SK-N-SH (cell line): ENCODE measurements at regions not wholly inside any gene's neighbourhood (a gene's known extent, or its start where the extent isn't known, plus 50 kb on each side); places are given as distances from the start of the nearest gene placed in this dataset.

Experiments used
- CTCF ChIA-PET: fragments of 300-600, 350-600 bp; formaldehyde crosslinking; extraction: SDS; loops from one replicate; lab custom pipeline; 2021; lab: Yijun Ruan, JAX
- POLR2A ChIA-PET: fragments of 350-600 bp; sonication (Branson Sonifier 250); formaldehyde crosslinking; extraction: SDS; loops from one replicate; lab custom pipeline; 2020; ENCODE audit warnings: antibody characterized with exemption, inconsistent platforms; lab: Yijun Ruan, JAX
- DNase-seq: peaks from one replicate; pipeline ENCODE4 v3.0.0; 2012
- H2AFZ ChIP-seq: fragments of 200-600 bp; sonication (generic); 2 replicates; pipeline ENCODE4 v1.8.1; 2016; ENCODE audit warnings: antibody characterized with exemption, mild to moderate bottlenecking, low read depth
- H3F3A ChIP-seq: fragments of 200-600 bp; sonication (generic); replicated peaks from 2 replicates; pipeline ENCODE3; 2016; ENCODE audit warnings: antibody characterized with exemption, mild to moderate bottlenecking; ENCODE audit not compliant: insufficient read depth
- H3K27ac ChIP-seq, 2 experiments: fragments of 200-500 bp in 1 of 2; fragments of 200-600 bp in 1 of 2; sonication (Bioruptor generic) in 1 of 2; sonication (generic), shearing (Covaris generic) in 1 of 2; 2 replicates each; pipeline versions ENCODE4 v1.5.1 to v1.6.1; 2014 to 2016; ENCODE audit warnings: low read depth in 2 of 2, inconsistent platforms in 1 of 2, low read length in 1 of 2, mild to moderate bottlenecking in 1 of 2, mixed read lengths in 1 of 2
- H3K27me3 ChIP-seq: fragments of 200-600 bp; sonication (generic), shearing (Covaris generic); 2 replicates; pipeline ENCODE4 v1.6.1; 2016; ENCODE audit warnings: mixed run types; ENCODE audit not compliant: insufficient read depth
- H3K36me3 ChIP-seq, 2 experiments: fragments of 200-500 bp in 1 of 2; fragments of 200-600 bp in 1 of 2; sonication (Bioruptor generic) in 1 of 2; sonication (generic) in 1 of 2; replicated peaks in 1 of 2; 2 replicates each; pipeline versions ENCODE3 to v1.5.1; 2014 to 2016; ENCODE audit warnings: low read length in 1 of 2, mild to moderate bottlenecking in 1 of 2; ENCODE audit not compliant: insufficient read depth in 2 of 2, control insufficient read depth in 1 of 2
- H3K4me1 ChIP-seq, 2 experiments: fragments of 200-500 bp in 1 of 2; fragments of 200-600 bp in 1 of 2; sonication (Bioruptor generic) in 1 of 2; sonication (generic), shearing (Covaris generic) in 1 of 2; 2 replicates each; pipeline versions ENCODE4 v1.5.1 to v1.6.1; 2014 to 2016; ENCODE audit warnings: low read depth in 1 of 2, low read length in 1 of 2, mixed run types in 1 of 2; ENCODE audit not compliant: insufficient read depth in 2 of 2, control insufficient read depth in 1 of 2
- H3K4me2 ChIP-seq: fragments of 200-600 bp; sonication (generic), shearing (Covaris generic); 2 replicates; pipeline ENCODE4 v1.6.1; 2017; ENCODE audit warnings: mixed run types
- H3K4me3 ChIP-seq, 2 experiments: fragments of 200-500 bp in 1 of 2; fragments of 200-600 bp in 1 of 2; sonication (Bioruptor generic) in 1 of 2; sonication (generic), shearing (Covaris generic) in 1 of 2; 2 replicates each; pipeline versions ENCODE4 v1.5.1 to v1.8.1; 2014 to 2016; ENCODE audit warnings: low read depth in 2 of 2, inconsistent platforms in 1 of 2, low read length in 1 of 2, mild to moderate bottlenecking in 1 of 2, mixed read lengths in 1 of 2, moderate library complexity in 1 of 2
- H3K79me2 ChIP-seq: fragments of 200-600 bp; sonication (generic); 2 replicates; pipeline ENCODE4 v1.8.1; 2017; ENCODE audit warnings: mild to moderate bottlenecking; ENCODE audit not compliant: insufficient read depth
- H3K9ac ChIP-seq: fragments of 200-600 bp; sonication (generic); 2 replicates; pipeline ENCODE4 v1.6.1; 2017; ENCODE audit warnings: mixed run types
- H3K9me2 ChIP-seq: fragments of 200-600 bp; sonication (generic); 2 replicates; pipeline ENCODE4 v1.6.1; 2017; ENCODE audit warnings: mixed run types
- H3K9me3 ChIP-seq: fragments of 200-600 bp; sonication (generic); 2 replicates; pipeline ENCODE4 v1.6.1; 2017; ENCODE audit warnings: mixed run types, mild to moderate bottlenecking, moderate library complexity
- H4K20me1 ChIP-seq: fragments of 200-600 bp; sonication (generic); 2 replicates; pipeline ENCODE4 v1.6.1; 2017; ENCODE audit warnings: mild to moderate bottlenecking, mixed run types; ENCODE audit not compliant: insufficient read depth
- CHD2 ChIP-seq: fragments of 150-350 bp; IDR thresholded peaks from 2 replicates; pipeline ENCODE4 v1.6.1; 2018; ENCODE audit warnings: low read length; ENCODE audit not compliant: partially characterized antibody
- FOSL2 ChIP-seq: IDR thresholded peaks from 2 replicates; pipeline ENCODE4 v1.4.0; 2012; ENCODE audit warnings: low read depth, mild to moderate bottlenecking, moderate library complexity, borderline replicate concordance
- FOXM1 ChIP-seq: IDR thresholded peaks from 2 replicates; pipeline ENCODE4 v1.4.0; 2012; ENCODE audit warnings: low read depth, mild to moderate bottlenecking
- GATA2 ChIP-seq: sonication (generic); formaldehyde crosslinking; IDR thresholded peaks from 2 replicates; pipeline ENCODE4 v1.5.0; 2020; ENCODE audit warnings: mild to moderate bottlenecking, missing genetic modification reagents
- MXI1 ChIP-seq: IDR thresholded peaks from 2 replicates; pipeline ENCODE4 v1.6.1; 2012; ENCODE audit warnings: mild to moderate bottlenecking, low read depth, low read length, improper control_type of control experiment
- NRF1 ChIP-seq: IDR thresholded peaks from 2 replicates; pipeline ENCODE4 v1.6.1; 2012; ENCODE audit warnings: low read depth, mild to moderate bottlenecking, low read length
- RAD21 ChIP-seq: IDR thresholded peaks from 2 replicates; pipeline ENCODE4 v1.6.1; 2012; ENCODE audit warnings: mild to moderate bottlenecking, low read length
- RFX5 ChIP-seq: IDR thresholded peaks from 2 replicates; pipeline ENCODE4 v1.6.1; 2012; ENCODE audit warnings: mild to moderate bottlenecking, improper control_type of control experiment, low read length
- RXRA ChIP-seq: IDR thresholded peaks from 2 replicates; pipeline ENCODE4 v1.4.0; 2012; ENCODE audit warnings: low read depth, mild to moderate bottlenecking, borderline replicate concordance
- TAF1 ChIP-seq: IDR thresholded peaks from 2 replicates; pipeline ENCODE4 v1.6.1; 2012; ENCODE audit warnings: low read depth, mild to moderate bottlenecking, low read length, moderate library complexity, borderline replicate concordance
- TCF12 ChIP-seq: IDR thresholded peaks from 2 replicates; pipeline ENCODE4 v1.4.0; 2012
- TEAD4 ChIP-seq: IDR thresholded peaks from 2 replicates; pipeline ENCODE4 v1.4.0; 2012; ENCODE audit warnings: mild to moderate bottlenecking, borderline replicate concordance; ENCODE audit not compliant: insufficient read depth
- WGBS: methylation state at CpG from one replicate; pipeline ENCODE4 v1.1.6; 2017; ENCODE audit warnings: low lambda C conversion rate; 5-methylcytosine and 5-hydroxymethylcytosine counted together
- TF ChIP-seq, protein P1 (sequence below): fragments of 150-350 bp; IDR thresholded peaks from 2 replicates; pipeline ENCODE4 v1.6.1; 2016; ENCODE audit warnings: mild to moderate bottlenecking, low read depth, low read length
- TF ChIP-seq, protein P2 (sequence below): IDR thresholded peaks from 2 replicates; pipeline ENCODE4 v1.4.0; 2012; ENCODE audit warnings: low read depth
- TF ChIP-seq, protein P3 (sequence below): IDR thresholded peaks from 2 replicates; pipeline ENCODE4; 2012
- TF ChIP-seq, protein P4 (sequence below): IDR thresholded peaks from 2 replicates; pipeline ENCODE4 v1.6.1; 2012; ENCODE audit warnings: mild to moderate bottlenecking, low read depth, low read length, moderate library complexity

- TF ChIP-seq, protein P1, sequence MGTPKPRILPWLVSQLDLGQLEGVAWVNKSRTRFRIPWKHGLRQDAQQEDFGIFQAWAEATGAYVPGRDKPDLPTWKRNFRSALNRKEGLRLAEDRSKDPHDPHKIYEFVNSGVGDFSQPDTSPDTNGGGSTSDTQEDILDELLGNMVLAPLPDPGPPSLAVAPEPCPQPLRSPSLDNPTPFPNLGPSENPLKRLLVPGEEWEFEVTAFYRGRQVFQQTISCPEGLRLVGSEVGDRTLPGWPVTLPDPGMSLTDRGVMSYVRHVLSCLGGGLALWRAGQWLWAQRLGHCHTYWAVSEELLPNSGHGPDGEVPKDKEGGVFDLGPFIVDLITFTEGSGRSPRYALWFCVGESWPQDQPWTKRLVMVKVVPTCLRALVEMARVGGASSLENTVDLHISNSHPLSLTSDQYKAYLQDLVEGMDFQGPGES: no peak
- TF ChIP-seq TCF12: no peak
- TF ChIP-seq, protein P2, sequence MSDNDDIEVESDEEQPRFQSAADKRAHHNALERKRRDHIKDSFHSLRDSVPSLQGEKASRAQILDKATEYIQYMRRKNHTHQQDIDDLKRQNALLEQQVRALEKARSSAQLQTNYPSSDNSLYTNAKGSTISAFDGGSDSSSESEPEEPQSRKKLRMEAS: no peak
- TF ChIP-seq RAD21: no peak
- TF ChIP-seq CHD2: no peak
- no peak for TF ChIP-seq RFX5
- TF ChIP-seq, protein P3, sequence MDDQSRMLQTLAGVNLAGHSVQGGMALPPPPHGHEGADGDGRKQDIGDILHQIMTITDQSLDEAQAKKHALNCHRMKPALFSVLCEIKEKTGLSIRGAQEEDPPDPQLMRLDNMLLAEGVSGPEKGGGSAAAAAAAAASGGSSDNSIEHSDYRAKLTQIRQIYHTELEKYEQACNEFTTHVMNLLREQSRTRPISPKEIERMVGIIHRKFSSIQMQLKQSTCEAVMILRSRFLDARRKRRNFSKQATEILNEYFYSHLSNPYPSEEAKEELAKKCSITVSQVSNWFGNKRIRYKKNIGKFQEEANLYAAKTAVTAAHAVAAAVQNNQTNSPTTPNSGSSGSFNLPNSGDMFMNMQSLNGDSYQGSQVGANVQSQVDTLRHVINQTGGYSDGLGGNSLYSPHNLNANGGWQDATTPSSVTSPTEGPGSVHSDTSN: no peak
- TF ChIP-seq GATA2 (CRISPR knock-in tag): no peak
Observed at GRCh38 chr15:77859491-77860060, 217.9 kb downstream of the TBC1D2B start (continued).

- H2AFZ ChIP-seq: no peak overlapping the region
- H3K4me2 ChIP-seq: no peak overlapping the region
- CTCF ChIA-PET: interaction anchor here (5.8 kb wide), 1 partner anchor 11 kb away, joined by 31 read pairs; no protein-coding TSS in a partner anchor
Observed at GRCh38 chr15:77858792-77859490, 218.6 kb downstream of the TBC1D2B start.

More at GRCh38 chr15:77858792-77859490, 218.6 kb downstream of the TBC1D2B start:
- Histone ChIP-seq H3K27ac (no peak overlapping the region), H3K4me1 (no peaks in the 10 kb centered on the region; a peak in 1 of 4 replicates), H3K36me3 (no peaks in the 10 kb centered on the region), H3K79me2 (no peaks in the 10 kb centered on the region), H3F3A (no peaks in the 10 kb centered on the region), H3K9me3 (no peaks in the 10 kb centered on the region), H3K9ac (no peak overlapping the region)
- no peak for DNase-seq
- WGBS: 53% methylated on average over 10 of the region's 11 CpGs
- TF ChIP-seq FOXM1 (no peak), TEAD4 (no peak), TAF1 (no peak), TCF12 (no peak), RFX5 (no peak), MXI1 (no peak), FOSL2 (no peak), GATA2 (CRISPR knock-in tag) (no peak), RXRA (no peak), NRF1 (no peak)
- TF ChIP-seq, protein P4, sequence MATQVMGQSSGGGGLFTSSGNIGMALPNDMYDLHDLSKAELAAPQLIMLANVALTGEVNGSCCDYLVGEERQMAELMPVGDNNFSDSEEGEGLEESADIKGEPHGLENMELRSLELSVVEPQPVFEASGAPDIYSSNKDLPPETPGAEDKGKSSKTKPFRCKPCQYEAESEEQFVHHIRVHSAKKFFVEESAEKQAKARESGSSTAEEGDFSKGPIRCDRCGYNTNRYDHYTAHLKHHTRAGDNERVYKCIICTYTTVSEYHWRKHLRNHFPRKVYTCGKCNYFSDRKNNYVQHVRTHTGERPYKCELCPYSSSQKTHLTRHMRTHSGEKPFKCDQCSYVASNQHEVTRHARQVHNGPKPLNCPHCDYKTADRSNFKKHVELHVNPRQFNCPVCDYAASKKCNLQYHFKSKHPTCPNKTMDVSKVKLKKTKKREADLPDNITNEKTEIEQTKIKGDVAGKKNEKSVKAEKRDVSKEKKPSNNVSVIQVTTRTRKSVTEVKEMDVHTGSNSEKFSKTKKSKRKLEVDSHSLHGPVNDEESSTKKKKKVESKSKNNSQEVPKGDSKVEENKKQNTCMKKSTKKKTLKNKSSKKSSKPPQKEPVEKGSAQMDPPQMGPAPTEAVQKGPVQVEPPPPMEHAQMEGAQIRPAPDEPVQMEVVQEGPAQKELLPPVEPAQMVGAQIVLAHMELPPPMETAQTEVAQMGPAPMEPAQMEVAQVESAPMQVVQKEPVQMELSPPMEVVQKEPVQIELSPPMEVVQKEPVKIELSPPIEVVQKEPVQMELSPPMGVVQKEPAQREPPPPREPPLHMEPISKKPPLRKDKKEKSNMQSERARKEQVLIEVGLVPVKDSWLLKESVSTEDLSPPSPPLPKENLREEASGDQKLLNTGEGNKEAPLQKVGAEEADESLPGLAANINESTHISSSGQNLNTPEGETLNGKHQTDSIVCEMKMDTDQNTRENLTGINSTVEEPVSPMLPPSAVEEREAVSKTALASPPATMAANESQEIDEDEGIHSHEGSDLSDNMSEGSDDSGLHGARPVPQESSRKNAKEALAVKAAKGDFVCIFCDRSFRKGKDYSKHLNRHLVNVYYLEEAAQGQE: no peak
- TF ChIP-seq, all 33 proteins: peak for 0
- no peak overlapping the region for H3K4me3 ChIP-seq
- peaks cover 36% of the 10 kb centered on the region; the same call in 1 of the 2 replicates for H3K27me3 ChIP-seq
- no peaks in the 10 kb centered on the region for H4K20me1 ChIP-seq
- H3K9me2 ChIP-seq: no peaks in the 10 kb centered on the region
- POLR2A ChIA-PET: no interaction called here
